HG02623 (cell line): ENCODE measurements at regions not wholly inside any gene's neighbourhood (a gene's known extent, or its start where the extent isn't known, plus 50 kb on each side); places are given as distances from the start of the nearest gene placed in this dataset.
"Not testable (repeated sequence)": the region's sequence is repeated elsewhere in the genome, so short reads cannot be mapped to it uniquely, and the experiment has no call there.

ENCODE experiments used
- ATAC-seq: cut with Tn5 transposase; IDR thresholded peaks from one replicate; pipeline ENCODE4 v1.9.1; 2021; ENCODE audit warnings: moderate library complexity; ENCODE audit not compliant: unreplicated experiment

DNA sequence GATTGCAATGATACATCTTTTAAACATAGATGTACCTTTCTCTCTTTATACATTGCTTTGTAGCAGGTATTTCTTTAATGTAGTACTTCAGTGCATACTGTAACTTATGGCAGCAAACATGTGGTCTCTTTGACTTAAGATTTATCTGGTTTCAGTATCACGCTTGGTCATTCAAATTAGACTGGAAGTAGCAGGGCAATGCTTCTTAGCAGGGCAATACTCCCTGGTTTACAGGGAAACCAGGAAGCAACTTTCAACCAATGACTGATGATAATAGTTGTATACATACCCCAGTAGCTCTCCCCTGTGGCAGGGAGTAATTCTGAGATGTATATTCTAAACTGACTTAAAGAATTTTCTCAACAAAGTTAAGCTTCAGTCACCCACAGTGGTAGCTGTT is 761.1 kb upstream of the CDH10 start:
- no peak for ATAC-seq

- ATAC-seq: no peak
Observed at GRCh38 chr5:25399878-25400480, 755.2 kb upstream of the CDH10 start.

DNA sequence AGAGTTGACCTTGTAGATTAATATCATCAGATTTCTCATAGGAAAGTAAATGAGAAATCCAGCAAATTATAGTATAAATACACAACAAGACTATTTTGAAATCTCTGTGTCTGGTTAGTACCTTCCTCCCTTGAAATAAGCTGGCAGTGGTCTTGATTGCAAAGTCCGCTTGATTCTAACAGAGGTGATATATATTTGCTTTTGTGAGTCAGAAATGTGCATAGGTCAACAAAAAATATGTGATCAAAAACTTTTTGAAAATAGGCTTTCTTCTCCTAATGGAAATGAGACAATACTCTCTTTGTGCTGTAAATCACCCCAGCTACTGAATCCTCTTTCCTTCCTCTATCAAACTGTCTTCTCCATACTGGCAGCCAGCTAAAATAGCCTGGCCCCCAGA is 749.2 kb upstream of the CDH10 start:
- no peak for ATAC-seq

DNA sequence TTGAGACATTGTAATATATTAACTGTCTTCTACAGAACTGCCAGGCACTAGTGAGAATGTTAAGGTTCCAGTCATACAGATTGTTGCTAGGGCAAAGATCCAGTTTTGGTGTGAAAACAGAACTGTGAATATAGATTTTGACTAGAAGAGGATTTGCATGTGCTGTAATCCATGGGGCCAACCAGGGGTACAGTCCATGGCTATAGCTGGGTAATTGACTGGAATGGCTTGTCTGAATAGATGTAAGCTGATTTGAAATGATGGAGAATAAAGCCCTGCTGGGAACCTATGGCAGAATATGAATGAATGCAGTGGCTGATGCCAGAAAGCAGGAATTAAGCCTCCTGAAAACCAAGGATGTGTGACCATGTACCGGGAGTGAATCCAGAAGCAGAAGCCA is 748.5 kb upstream of the CDH10 start:
- ATAC-seq: no peak

- no peak for ATAC-seq
Observed at GRCh38 chr5:25387953-25388352, 743.2 kb upstream of the CDH10 start.

GRCh38 chr5:25362799-25363198 is 718.0 kb upstream of the CDH10 start:
- ATAC-seq: no peak

- no peak for ATAC-seq
Observed at GRCh38 chr5:25358919-25359318, 714.1 kb upstream of the CDH10 start.

- ATAC-seq: no peak
Observed at GRCh38 chr5:25357605-25358004, 712.8 kb upstream of the CDH10 start.

GRCh38 chr5:25349746-25350145 is 705.0 kb upstream of the CDH10 start:
- no peak for ATAC-seq

DNA sequence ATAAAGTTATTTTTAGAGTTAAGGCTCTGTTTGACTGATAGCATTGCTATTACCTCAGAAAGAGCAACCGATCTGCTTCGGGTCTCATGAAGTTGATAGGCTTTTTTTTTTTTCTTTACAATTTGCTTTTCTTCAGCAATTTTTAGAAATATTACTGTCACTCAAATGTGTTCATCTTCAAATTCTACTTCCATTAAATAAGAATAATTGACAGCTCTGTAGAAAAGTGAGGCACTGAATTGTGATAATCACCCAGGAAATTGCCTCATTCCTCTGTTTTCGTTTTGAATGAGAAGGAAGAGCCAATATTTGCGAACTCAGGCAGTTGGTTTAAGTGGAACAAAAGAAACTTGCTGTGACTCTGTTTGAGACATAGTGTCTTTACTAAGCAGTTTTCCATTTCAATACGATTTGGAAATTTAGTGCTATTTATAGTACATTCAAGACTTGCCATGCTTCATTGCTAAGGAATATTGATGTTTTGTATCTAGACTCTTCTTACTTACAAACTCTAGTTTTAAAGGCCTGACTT is 700.5 kb upstream of the CDH10 start:
- ATAC-seq: no peak

GRCh38 chr5:25339541-25339940 is 694.8 kb upstream of the CDH10 start:
- no peak for ATAC-seq

DNA sequence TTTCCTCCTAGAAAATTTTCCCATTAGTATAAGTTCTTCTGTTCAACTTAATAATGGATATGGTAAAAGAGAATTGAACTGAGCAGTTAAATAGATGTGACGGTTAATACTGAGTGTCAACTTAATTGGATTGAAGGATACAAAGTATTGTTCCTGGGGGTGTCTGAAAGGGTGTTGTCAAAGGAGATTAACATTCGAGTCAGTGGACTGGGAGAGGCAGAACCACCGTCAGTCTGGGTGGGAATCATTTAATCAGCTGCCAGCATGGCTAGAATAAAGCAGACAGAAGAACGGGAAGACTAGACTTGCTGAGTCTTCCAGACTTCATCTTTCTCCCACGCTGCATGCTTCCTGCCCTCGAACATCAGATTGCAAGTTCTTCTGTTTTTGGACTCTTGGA is 689.6 kb upstream of the CDH10 start:
- ATAC-seq: no peak

DNA sequence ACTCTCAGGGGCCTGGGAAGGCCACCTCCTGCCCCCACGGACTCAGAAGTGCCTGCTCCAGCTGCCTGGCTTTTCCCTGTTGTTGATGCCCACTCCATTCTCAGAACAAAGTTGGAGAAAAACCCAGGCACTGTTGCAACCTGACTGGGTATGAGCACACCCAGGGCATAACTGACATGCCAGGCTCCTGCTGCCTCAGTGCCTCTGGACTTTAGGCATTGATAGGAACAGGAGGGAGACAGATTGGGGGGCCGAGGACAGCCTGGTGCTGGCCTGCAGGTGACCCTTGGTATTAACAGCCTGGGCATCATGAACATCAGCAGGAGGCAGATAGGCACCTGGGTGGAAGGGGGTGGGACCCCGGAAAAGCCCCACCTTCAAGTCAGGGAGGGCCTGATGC is 685.9 kb upstream of the CDH10 start:
- ATAC-seq: no peak

DNA sequence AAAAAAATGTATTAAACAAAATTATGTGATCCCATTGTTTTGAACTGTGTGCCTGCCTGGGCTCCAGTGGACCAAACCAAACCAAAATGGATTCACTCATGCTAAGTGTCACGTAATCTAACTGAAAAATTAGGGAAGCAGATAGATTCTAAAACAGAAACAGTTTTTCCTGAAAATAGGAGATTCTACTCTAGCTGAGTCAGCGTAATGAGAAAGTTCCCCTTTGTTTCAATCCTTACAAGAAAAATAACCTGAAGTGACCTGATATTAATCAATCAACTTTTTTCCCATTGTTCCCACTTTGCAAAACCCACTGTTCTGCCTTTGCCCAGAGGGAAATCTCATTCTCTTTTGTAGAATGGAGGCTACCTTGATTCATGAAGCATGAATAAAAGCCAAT is 682.4 kb upstream of the CDH10 start:
- ATAC-seq: no peak

- no peak for ATAC-seq
Observed at GRCh38 chr5:25301836-25302235, 657.1 kb upstream of the CDH10 start.

DNA sequence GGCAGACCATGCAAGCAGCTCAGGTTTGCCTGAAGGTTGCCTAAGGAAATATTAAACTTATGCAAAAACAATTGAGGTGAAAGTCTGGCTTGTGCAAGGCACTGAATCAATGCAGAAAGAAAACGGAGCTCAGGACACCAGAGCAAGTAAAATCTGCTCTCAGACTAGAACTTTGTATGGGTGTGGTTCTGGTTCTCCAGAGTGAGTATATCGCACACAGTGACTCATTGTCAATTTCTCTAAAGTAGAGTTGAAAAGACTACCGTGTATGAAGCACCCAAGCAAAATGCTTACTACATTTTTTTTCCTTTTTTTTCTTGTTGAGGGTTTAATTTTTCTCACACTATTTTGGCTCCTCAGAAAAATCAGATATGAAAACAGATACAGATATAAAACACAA is 650.3 kb upstream of the CDH10 start:
- ATAC-seq: no peak

- not testable (repeated sequence) for ATAC-seq
Observed at GRCh38 chr5:25289766-25290165, 645.0 kb upstream of the CDH10 start.

GRCh38 chr5:25286319-25286718 is 641.5 kb upstream of the CDH10 start:
- ATAC-seq: no peak

DNA sequence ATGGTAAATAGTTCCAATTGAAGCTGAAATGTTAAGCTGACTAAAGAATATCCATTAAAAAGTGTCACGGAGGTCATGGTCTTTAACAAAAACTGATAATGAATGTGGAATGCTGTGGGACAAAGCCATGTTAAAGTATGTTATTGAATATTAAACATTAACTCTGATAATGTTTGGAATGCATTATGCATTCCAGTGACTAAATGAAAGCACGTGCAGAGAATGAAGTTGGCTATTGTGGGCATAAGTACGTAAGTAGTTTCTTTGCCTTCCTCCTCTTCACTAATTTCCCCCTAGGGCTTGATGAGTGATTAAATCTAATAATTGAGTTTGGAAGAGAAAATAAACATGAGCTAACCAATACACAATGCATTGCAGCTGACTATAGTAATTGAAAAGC is 640.4 kb upstream of the CDH10 start:
- no peak for ATAC-seq

GRCh38 chr5:25263507-25263906 is 618.7 kb upstream of the CDH10 start:
- not testable (repeated sequence) for ATAC-seq

GRCh38 chr5:25262221-25262620 is 617.4 kb upstream of the CDH10 start:
- no peak for ATAC-seq

GRCh38 chr5:25255128-25255527 is 610.4 kb upstream of the CDH10 start:
- no peak for ATAC-seq

DNA sequence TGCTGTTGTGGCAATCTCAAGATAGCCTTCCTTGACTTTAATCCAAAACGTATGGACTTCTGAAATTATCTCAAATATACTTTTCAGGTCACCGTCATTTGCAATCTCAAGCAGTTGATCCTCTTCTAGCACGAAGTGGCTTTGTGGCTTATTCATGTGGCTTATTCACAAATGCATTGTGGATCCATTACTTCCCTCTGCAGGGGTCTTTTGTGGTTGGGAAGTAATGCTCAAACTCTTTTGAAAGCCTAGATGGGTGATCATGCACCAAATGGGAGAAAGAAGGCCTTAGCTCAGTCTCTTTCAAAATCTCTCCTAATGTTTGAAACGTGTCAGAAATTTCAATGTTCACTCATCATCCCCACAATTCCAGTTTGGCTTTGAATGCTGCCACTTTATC is 597.2 kb upstream of the CDH10 start:
- no peak for ATAC-seq
